ENCODE measurements at regions not wholly inside any gene's neighbourhood (a gene's known extent, or its start where the extent isn't known, plus 50 kb on each side); places are given as distances from the start of the nearest gene placed in this dataset.

DNA sequence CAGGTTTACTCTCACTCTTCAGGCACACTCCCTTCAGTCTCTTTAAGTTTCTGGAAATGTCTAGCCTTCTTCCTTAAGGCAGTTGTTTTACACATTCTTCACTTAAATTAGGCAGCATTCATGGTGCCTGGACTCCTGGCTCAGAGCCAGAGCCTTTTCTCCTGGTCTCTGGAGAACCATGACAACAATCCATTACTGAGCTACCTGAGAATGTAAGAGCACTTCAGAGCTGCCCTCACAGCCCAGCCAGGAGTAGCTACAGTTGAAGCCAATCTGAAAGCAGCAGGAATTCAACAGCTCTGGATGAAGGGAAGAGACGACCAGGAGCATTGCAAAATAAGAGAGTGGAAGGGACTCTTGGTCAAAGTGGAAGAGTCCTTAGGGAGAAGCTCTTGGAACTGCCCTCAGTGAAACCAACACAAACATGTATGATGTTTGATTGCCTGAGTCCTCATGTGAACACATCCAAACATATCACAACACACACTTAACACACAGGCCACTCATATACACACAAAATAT, 416.8 kb upstream of the SPTLC3 start:
- no peak for TF ChIP-seq POLR2A (IDR thresholded peaks at IDR 0.05)
- TF ChIP-seq, protein P1, sequence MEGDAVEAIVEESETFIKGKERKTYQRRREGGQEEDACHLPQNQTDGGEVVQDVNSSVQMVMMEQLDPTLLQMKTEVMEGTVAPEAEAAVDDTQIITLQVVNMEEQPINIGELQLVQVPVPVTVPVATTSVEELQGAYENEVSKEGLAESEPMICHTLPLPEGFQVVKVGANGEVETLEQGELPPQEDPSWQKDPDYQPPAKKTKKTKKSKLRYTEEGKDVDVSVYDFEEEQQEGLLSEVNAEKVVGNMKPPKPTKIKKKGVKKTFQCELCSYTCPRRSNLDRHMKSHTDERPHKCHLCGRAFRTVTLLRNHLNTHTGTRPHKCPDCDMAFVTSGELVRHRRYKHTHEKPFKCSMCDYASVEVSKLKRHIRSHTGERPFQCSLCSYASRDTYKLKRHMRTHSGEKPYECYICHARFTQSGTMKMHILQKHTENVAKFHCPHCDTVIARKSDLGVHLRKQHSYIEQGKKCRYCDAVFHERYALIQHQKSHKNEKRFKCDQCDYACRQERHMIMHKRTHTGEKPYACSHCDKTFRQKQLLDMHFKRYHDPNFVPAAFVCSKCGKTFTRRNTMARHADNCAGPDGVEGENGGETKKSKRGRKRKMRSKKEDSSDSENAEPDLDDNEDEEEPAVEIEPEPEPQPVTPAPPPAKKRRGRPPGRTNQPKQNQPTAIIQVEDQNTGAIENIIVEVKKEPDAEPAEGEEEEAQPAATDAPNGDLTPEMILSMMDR (IDR thresholded peaks at IDR 0.05) = no peak

All from vagina (tissue), 2 donors.